GM21825 (cell line): ENCODE measurements at regions not wholly inside any gene's neighbourhood (a gene's known extent, or its start where the extent isn't known, plus 50 kb on each side); places are given as distances from the start of the nearest gene placed in this dataset.
A peak's percentile ranks its signal among the peaks of the same experiment; 100 is the strongest.
"Not testable (repeated sequence)": the region's sequence is repeated elsewhere in the genome, so short reads cannot be mapped to it uniquely, and the experiment has no call there.

Experiments used
- ATAC-seq: cut with Tn5 transposase; IDR thresholded peaks from one replicate; pipeline ENCODE4 v1.9.1; 2021; ENCODE audit warnings: mild to moderate bottlenecking, moderate library complexity; ENCODE audit not compliant: unreplicated experiment

- no peak for ATAC-seq
Measured at GRCh38 chr14:46596236-46596635, 55.3 kb downstream of the RPL10L start.

- ATAC-seq = no peak
Measured at GRCh38 chr14:46582826-46583225, 68.8 kb downstream of the RPL10L start.

- ATAC-seq = no peak
Measured at GRCh38 chr14:46581036-46581671, 70.4 kb downstream of the RPL10L start.

- ATAC-seq = no peak
Measured at GRCh38 chr14:46574978-46575375, 76.6 kb downstream of the RPL10L start.

- no peak for ATAC-seq
Measured at GRCh38 chr14:46574221-46574977, 77.2 kb downstream of the RPL10L start.

- ATAC-seq = no peak
Measured at GRCh38 chr14:46573498-46573897, 78.1 kb downstream of the RPL10L start.

GRCh38 chr14:46571970-46572369 is 79.6 kb downstream of the RPL10L start:
- no peak for ATAC-seq

- ATAC-seq = not testable (repeated sequence)
Measured at GRCh38 chr14:46568161-46568560, 83.4 kb downstream of the RPL10L start.

GRCh38 chr14:46550836-46551235 is 100.7 kb downstream of the RPL10L start:
- no peak for ATAC-seq

- no peak for ATAC-seq
Measured at GRCh38 chr14:46540986-46541385, 110.6 kb downstream of the RPL10L start.

GRCh38 chr14:46519121-46519520 is 132.5 kb downstream of the RPL10L start:
- ATAC-seq = no peak

GRCh38 chr14:46508752-46509151 is 142.8 kb downstream of the RPL10L start:
- not testable (repeated sequence) for ATAC-seq

- ATAC-seq = no peak
Measured at GRCh38 chr14:46499521-46499920, 152.1 kb downstream of the RPL10L start.

- ATAC-seq = no peak
Measured at GRCh38 chr14:46496409-46496808, 155.2 kb downstream of the RPL10L start.

GRCh38 chr14:46490238-46490685 is 161.3 kb downstream of the RPL10L start:
- ATAC-seq = peak; percentile 97

- ATAC-seq = no peak
Measured at GRCh38 chr14:46488374-46488773, 163.2 kb downstream of the RPL10L start.

GRCh38 chr14:46487582-46488350 is 163.8 kb downstream of the RPL10L start:
- ATAC-seq = no peak

- no peak for ATAC-seq
Measured at GRCh38 chr14:46482200-46482599, 169.4 kb downstream of the RPL10L start.

GRCh38 chr14:46480817-46481216 is 170.8 kb downstream of the RPL10L start:
- no peak for ATAC-seq

- no peak for ATAC-seq
Measured at GRCh38 chr14:46472261-46472660, 179.3 kb downstream of the RPL10L start.

GRCh38 chr14:46464341-46464740 is 187.2 kb downstream of the RPL10L start:
- no peak for ATAC-seq

GRCh38 chr14:46451800-46452199 is 199.8 kb downstream of the RPL10L start:
- no peak for ATAC-seq
